ENCODE measurements at regions not wholly inside any gene's neighbourhood (a gene's known extent, or its start where the extent isn't known, plus 50 kb on each side); places are given as distances from the start of the nearest gene placed in this dataset.

DNA sequence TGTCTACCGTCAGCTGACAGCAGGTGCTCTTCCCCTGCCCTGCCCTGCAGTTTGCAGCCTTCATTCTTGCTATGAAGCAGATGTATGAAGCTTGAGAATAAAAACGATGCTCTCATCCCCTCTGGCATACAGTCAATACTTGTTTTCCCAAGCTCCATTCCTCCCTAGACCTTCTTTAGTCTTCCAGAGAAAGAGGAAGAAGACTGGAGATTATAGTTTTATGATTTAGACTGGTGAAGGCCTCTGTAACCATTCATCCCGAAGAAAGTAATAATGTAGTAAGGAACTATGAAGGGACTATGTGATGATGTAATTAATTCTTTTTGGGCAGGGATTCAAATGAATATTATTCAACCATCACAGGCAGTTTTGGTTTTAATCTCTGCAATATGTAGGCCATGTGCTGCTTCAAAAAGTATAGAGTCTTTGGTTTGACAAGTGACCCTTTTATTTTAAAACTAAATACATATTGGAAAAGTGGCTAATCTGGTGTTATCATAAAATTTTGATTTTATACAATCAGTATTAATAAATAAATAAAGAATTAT, 242.4 kb upstream of the KIAA1217 start:
- no peaks in the 10 kb centered on the region for H3K9me2 ChIP-seq (ENCODE audit: insufficient read depth)
- ChIA-PET CTCF (no interaction called here), POLR2A (no interaction called here), RAD21 (ENCODE audit: low non-redundant PET in 1 of 2, low total read pairs in 2 of 2, uncharacterized antibody in 2 of 2, unreplicated experiment in 2 of 2) (no interaction called here)
- TF ChIP-seq ELF1 (IDR thresholded peaks at IDR 0.05; ENCODE audit: borderline replicate concordance, low read depth) (no peak), JUND (IDR thresholded peaks at IDR 0.05) (no peak), ZFX (IDR thresholded peaks at IDR 0.05) (no peak), CBX3 (IDR thresholded peaks at IDR 0.05; ENCODE audit: low read depth) (no peak), POLR2AphosphoS5 (IDR thresholded peaks at IDR 0.05; ENCODE audit: low read depth, low read length) (no peak), TCF7L2 (IDR thresholded peaks at IDR 0.05; ENCODE audit: borderline replicate concordance, extremely low read depth, insufficient read depth, insufficient read length) (no peak), YY1 (IDR thresholded peaks at IDR 0.05; ENCODE audit: extremely low read depth, insufficient replicate concordance, low read depth, low read length) (no peak), SP1 (IDR thresholded peaks at IDR 0.05; ENCODE audit: low read depth) (no peak), EGR1 (IDR thresholded peaks at IDR 0.05; ENCODE audit: low read depth) (no peak), FOSL1 (IDR thresholded peaks at IDR 0.05; ENCODE audit: low read depth) (no peak), ZNF274 (IDR thresholded peaks at IDR 0.05; ENCODE audit: low read depth, low read length) (no peak), SRF (IDR thresholded peaks at IDR 0.05; ENCODE audit: low read depth) (no peak), POLR2A (IDR thresholded peaks at IDR 0.05; ENCODE audit: borderline replicate concordance, extremely low read depth, insufficient read depth, insufficient read length) (no peak), CEBPB (IDR thresholded peaks at IDR 0.05; ENCODE audit: low read depth) (no peak)
- TF ChIP-seq, protein P1, sequence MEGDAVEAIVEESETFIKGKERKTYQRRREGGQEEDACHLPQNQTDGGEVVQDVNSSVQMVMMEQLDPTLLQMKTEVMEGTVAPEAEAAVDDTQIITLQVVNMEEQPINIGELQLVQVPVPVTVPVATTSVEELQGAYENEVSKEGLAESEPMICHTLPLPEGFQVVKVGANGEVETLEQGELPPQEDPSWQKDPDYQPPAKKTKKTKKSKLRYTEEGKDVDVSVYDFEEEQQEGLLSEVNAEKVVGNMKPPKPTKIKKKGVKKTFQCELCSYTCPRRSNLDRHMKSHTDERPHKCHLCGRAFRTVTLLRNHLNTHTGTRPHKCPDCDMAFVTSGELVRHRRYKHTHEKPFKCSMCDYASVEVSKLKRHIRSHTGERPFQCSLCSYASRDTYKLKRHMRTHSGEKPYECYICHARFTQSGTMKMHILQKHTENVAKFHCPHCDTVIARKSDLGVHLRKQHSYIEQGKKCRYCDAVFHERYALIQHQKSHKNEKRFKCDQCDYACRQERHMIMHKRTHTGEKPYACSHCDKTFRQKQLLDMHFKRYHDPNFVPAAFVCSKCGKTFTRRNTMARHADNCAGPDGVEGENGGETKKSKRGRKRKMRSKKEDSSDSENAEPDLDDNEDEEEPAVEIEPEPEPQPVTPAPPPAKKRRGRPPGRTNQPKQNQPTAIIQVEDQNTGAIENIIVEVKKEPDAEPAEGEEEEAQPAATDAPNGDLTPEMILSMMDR (IDR thresholded peaks at IDR 0.05 in 2 of 3, conservative IDR thresholded peaks at IDR 0.05 in 1 of 3; ENCODE audit: borderline replicate concordance in 1 of 3, insufficient read depth in 1 of 3, low read depth in 2 of 3, low read length in 2 of 3): no peak
- H3K27ac ChIP-seq (ENCODE audit: low read depth, low read length): no peak overlapping the region
- no peak overlapping the region for H3K4me2 ChIP-seq (ENCODE audit: low read length)
- BruUV-seq (replicated peaks): no TSS peak
- no peaks in the 10 kb centered on the region for H4K20me1 ChIP-seq (ENCODE audit: insufficient read depth)
- no peaks in the 10 kb centered on the region for H3K9me3 ChIP-seq (ENCODE audit: control insufficient read depth in 1 of 2, insufficient read depth in 1 of 2, low read depth in 1 of 2, low read length in 2 of 2)
- no peaks in the 10 kb centered on the region for H3K36me3 ChIP-seq (ENCODE audit: control insufficient read depth in 1 of 2, insufficient read depth in 2 of 2, low read length in 2 of 2)
- H2AFZ ChIP-seq (ENCODE audit: low read depth, low read length, poor library complexity, severe bottlenecking): no peak overlapping the region
- no peaks in the 10 kb centered on the region for H3K27me3 ChIP-seq (ENCODE audit: insufficient read depth, low read length)
- intact Hi-C loops (cut with micrococcal nuclease): no loop called here
- H3K4me3 ChIP-seq (replicated peaks in 1 of 2; ENCODE audit: low read depth in 1 of 2, low read length in 2 of 2): no peak overlapping the region
- ATAC-seq (no peak), DNase-seq (ENCODE audit: low read depth, low spot score) (no peak)
- H3K4me1 ChIP-seq (ENCODE audit: control insufficient read depth in 1 of 2, insufficient read depth in 2 of 2, low read length in 2 of 2): no peaks in the 10 kb centered on the region
- no peaks in the 10 kb centered on the region for H3K79me2 ChIP-seq (ENCODE audit: insufficient read depth, low read length)
- H3K9ac ChIP-seq (ENCODE audit: low read length): no peak overlapping the region
